ENCODE measurements at regions not wholly inside any gene's neighbourhood (a gene's known extent, or its start where the extent isn't known, plus 50 kb on each side); places are given as distances from the start of the nearest gene placed in this dataset.

DNA sequence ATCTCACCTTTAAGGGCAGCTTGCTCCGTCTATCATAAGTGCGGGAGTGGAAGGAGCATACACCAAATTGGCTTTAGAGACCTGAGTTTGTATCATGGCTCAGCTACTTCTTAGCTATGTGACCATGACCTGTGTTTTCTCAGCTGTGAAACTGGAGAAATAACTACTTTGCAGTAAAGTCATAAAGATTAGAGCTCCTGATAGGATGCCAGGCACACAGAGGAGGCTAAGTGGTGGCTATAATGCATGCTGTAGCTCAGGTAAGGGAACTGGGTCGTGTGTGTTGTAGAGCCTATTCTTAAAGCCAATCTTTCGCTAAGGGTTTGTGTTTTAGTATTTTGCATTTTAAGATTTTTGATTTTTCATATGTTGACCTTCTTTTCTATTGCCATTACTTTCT, 451.5 kb upstream of the MAN1A1 start:
- H3K4me3 ChIP-seq (ENCODE audit: low read depth, low read length) = no peak overlapping the region
- no peaks in the 10 kb centered on the region for H3K4me1 ChIP-seq (ENCODE audit: control insufficient read depth, insufficient read depth, low read length)
- ChIA-PET POLR2A (interaction anchor here (0.5 kb wide), 2 partner anchors 21 to 236 kb away, joined by 3 read pairs; no protein-coding TSS in a partner anchor), CTCF (no interaction called here)
- H3K9me3 ChIP-seq (ENCODE audit: control insufficient read depth, insufficient read depth, low read depth, low read length) = no peaks in the 10 kb centered on the region
- H3K27ac ChIP-seq (ENCODE audit: extremely low read depth, low read depth, low read length) = no peak overlapping the region
- H3K36me3 ChIP-seq (ENCODE audit: control insufficient read depth in 2 of 2, insufficient read depth in 1 of 2, low read length in 2 of 2) = no peaks in the 10 kb centered on the region
- TF ChIP-seq ZFHX2 (tag by site-specific recombination; conservative IDR thresholded peaks at IDR 0.05) = no peak

DNA sequence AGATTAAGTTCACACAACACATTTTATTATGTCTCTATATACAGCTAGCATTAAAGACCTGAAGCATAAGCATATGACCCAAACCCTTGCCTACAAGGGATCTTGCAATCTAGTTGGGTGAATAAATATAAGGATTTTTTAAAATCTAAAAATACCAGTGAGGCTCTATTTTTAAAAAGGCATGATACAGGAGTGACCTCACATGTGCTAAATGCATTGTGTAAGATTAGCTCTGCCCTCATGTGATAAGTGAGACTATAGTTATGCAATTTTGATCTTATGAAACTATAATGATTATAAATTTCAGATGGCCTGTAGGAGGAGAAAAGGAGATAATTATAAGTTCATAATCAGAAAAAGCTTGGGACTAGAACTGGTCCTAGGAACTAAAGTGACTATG, 451.0 kb upstream of the MAN1A1 start:
- TF ChIP-seq ZNF777 (tag by site-specific recombination; IDR thresholded peaks at IDR 0.05; ENCODE audit: borderline replicate concordance) (no peak), ZNF184 (tag by site-specific recombination; IDR thresholded peaks at IDR 0.05) (no peak), ZNF521 (tag by site-specific recombination; IDR thresholded peaks at IDR 0.05) (no peak), ZNF548 (tag by site-specific recombination; IDR thresholded peaks at IDR 0.05) (no peak), GLI4 (tag by site-specific recombination; IDR thresholded peaks at IDR 0.05) (no peak), ZNF514 (tag by site-specific recombination; IDR thresholded peaks at IDR 0.05) (no peak), OSR2 (tag by site-specific recombination; IDR thresholded peaks at IDR 0.05) (no peak), MYNN (tag by site-specific recombination; IDR thresholded peaks at IDR 0.05; ENCODE audit: borderline replicate concordance) (no peak), ZBTB21 (tag by site-specific recombination; IDR thresholded peaks at IDR 0.05) (no peak), ZFHX2 (tag by site-specific recombination; conservative IDR thresholded peaks at IDR 0.05) (no peak)
- Histone ChIP-seq H3K9me3 (ENCODE audit: control insufficient read depth, insufficient read depth, low read depth, low read length) (no peaks in the 10 kb centered on the region), H3K4me1 (ENCODE audit: control insufficient read depth, insufficient read depth, low read length) (no peaks in the 10 kb centered on the region), H3K4me3 (ENCODE audit: low read depth, low read length) (no peak overlapping the region), H3K36me3 (ENCODE audit: control insufficient read depth in 2 of 2, insufficient read depth in 1 of 2, low read length in 2 of 2) (no peaks in the 10 kb centered on the region), H3K27ac (ENCODE audit: extremely low read depth, low read depth, low read length) (no peak overlapping the region)
- ChIA-PET POLR2A (interaction anchor here (0.5 kb wide), 2 partner anchors 21 to 236 kb away, joined by 3 read pairs; no protein-coding TSS in a partner anchor), CTCF (interaction anchor here (0.5 to 1.1 kb wide), 2 partner anchors 165 to 652 kb away, joined by 3 to 4 read pairs; no protein-coding TSS in a partner anchor)

- no peaks in the 10 kb centered on the region for H3K36me3 ChIP-seq (ENCODE audit: control insufficient read depth in 2 of 2, insufficient read depth in 1 of 2, low read length in 2 of 2)
- no peak for TF ChIP-seq BCL11A (tag by site-specific recombination; IDR thresholded peaks at IDR 0.05; ENCODE audit: low read depth)
- CTCF ChIA-PET = interaction anchor here (0.5 to 1.5 kb wide), 3 partner anchors 165 to 671 kb away, joined by 3 to 4 read pairs (median 3); no protein-coding TSS in a partner anchor
- no peaks in the 10 kb centered on the region for H3K9me3 ChIP-seq (ENCODE audit: control insufficient read depth, insufficient read depth, low read depth, low read length)
- H3K27ac ChIP-seq (ENCODE audit: extremely low read depth, low read depth, low read length) = no peak overlapping the region
- H3K4me3 ChIP-seq (ENCODE audit: low read depth, low read length) = no peak overlapping the region
- POLR2A ChIA-PET = no interaction called here
- no peaks in the 10 kb centered on the region for H3K4me1 ChIP-seq (ENCODE audit: control insufficient read depth, insufficient read depth, low read length)
These were observed 450.3 kb upstream of the MAN1A1 start for GRCh38 chr6:119799596-119800509.

DNA sequence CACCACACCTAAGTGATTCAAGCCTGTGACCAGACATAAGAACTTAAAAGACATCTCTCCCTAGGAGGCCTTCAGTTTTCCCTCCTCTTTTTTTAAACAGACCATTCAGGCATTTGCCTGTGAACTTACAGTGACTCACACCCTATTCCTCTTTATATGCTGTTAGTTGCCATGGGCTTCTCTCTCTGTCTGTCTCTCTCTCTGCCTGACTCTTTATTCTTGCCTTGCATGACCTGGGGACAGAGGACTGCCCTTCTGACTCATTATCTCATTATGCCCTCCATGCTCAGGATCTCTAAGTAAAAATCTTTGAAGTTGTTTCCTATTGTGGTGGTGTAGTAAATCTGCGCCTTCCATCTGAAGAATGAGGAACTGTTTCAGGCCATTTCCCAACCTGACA, 442.2 kb upstream of the MAN1A1 start:
- no peak overlapping the region for H3K27ac ChIP-seq (ENCODE audit: extremely low read depth, low read depth, low read length)
- ChIA-PET CTCF (no interaction called here), POLR2A (interaction anchor here (0.6 kb wide), 1 partner anchor 528 kb away, joined by 3 read pairs; no protein-coding TSS in a partner anchor)
- H3K36me3 ChIP-seq (ENCODE audit: control insufficient read depth in 2 of 2, insufficient read depth in 1 of 2, low read length in 2 of 2) = no peaks in the 10 kb centered on the region
- no peak overlapping the region for H3K4me3 ChIP-seq (ENCODE audit: low read depth, low read length)
- TF ChIP-seq, protein P1, sequence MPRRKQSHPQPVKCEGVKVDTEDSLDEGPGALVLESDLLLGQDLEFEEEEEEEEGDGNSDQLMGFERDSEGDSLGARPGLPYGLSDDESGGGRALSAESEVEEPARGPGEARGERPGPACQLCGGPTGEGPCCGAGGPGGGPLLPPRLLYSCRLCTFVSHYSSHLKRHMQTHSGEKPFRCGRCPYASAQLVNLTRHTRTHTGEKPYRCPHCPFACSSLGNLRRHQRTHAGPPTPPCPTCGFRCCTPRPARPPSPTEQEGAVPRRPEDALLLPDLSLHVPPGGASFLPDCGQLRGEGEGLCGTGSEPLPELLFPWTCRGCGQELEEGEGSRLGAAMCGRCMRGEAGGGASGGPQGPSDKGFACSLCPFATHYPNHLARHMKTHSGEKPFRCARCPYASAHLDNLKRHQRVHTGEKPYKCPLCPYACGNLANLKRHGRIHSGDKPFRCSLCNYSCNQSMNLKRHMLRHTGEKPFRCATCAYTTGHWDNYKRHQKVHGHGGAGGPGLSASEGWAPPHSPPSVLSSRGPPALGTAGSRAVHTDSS (tag by site-specific recombination; IDR thresholded peaks at IDR 0.05) = no peak
- TF ChIP-seq ZBTB48 (tag by site-specific recombination; IDR thresholded peaks at IDR 0.05) = no peak
- TF ChIP-seq ZNF394 (tag by site-specific recombination; IDR thresholded peaks at IDR 0.05; ENCODE audit: borderline replicate concordance) = no peak
- TF ChIP-seq ZNF2 (tag by site-specific recombination; IDR thresholded peaks at IDR 0.05) = no peak
- no peak for TF ChIP-seq ZNF747 (tag by site-specific recombination; IDR thresholded peaks at IDR 0.05)
- no peaks in the 10 kb centered on the region for H3K9me3 ChIP-seq (ENCODE audit: control insufficient read depth, insufficient read depth, low read depth, low read length)
- H3K4me1 ChIP-seq (ENCODE audit: control insufficient read depth, insufficient read depth, low read length) = no peaks in the 10 kb centered on the region

All from HEK293 (cell line).